ENCODE measurements at regions not wholly inside any gene's neighbourhood (a gene's known extent, or its start where the extent isn't known, plus 50 kb on each side); places are given as distances from the start of the nearest gene placed in this dataset.

DNA sequence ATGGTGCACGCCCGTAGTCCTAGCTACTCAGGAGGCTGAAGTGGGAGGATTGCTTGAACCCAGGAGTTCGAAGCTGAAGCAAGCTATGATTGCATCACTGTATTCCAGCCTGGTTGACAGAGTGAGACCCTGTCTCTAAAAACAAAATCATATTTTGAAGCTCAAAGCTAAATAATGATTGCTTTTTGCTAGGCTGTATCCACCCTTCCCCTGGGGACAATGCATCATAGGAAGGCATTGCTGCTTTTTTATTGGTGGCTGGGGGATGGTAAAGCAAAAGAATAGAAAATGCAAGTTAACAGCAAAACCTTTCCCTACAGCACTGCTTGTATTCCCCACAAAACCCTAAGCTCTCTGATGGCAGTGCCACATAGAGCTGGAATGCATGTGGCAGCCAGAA lies 107.5 kb upstream of the WAC start:
- intact Hi-C loops (cut with DNase I; ENCODE audit: low total_unique reads): no loop called here
- no peak overlapping the region for H3K4me3 ChIP-seq (ENCODE audit: low read depth, poor library complexity, severe bottlenecking)
- no peak for DNase-seq (ENCODE audit: low spot score in 2 of 2)
- TF ChIP-seq, protein P1, sequence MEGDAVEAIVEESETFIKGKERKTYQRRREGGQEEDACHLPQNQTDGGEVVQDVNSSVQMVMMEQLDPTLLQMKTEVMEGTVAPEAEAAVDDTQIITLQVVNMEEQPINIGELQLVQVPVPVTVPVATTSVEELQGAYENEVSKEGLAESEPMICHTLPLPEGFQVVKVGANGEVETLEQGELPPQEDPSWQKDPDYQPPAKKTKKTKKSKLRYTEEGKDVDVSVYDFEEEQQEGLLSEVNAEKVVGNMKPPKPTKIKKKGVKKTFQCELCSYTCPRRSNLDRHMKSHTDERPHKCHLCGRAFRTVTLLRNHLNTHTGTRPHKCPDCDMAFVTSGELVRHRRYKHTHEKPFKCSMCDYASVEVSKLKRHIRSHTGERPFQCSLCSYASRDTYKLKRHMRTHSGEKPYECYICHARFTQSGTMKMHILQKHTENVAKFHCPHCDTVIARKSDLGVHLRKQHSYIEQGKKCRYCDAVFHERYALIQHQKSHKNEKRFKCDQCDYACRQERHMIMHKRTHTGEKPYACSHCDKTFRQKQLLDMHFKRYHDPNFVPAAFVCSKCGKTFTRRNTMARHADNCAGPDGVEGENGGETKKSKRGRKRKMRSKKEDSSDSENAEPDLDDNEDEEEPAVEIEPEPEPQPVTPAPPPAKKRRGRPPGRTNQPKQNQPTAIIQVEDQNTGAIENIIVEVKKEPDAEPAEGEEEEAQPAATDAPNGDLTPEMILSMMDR (IDR thresholded peaks at IDR 0.05): no peak
- TF ChIP-seq POLR2A (IDR thresholded peaks at IDR 0.05): no peak
- 72 to 85% methylated on average over 3 of the region's 3 CpGs for WGBS, 2 donors

DNA sequence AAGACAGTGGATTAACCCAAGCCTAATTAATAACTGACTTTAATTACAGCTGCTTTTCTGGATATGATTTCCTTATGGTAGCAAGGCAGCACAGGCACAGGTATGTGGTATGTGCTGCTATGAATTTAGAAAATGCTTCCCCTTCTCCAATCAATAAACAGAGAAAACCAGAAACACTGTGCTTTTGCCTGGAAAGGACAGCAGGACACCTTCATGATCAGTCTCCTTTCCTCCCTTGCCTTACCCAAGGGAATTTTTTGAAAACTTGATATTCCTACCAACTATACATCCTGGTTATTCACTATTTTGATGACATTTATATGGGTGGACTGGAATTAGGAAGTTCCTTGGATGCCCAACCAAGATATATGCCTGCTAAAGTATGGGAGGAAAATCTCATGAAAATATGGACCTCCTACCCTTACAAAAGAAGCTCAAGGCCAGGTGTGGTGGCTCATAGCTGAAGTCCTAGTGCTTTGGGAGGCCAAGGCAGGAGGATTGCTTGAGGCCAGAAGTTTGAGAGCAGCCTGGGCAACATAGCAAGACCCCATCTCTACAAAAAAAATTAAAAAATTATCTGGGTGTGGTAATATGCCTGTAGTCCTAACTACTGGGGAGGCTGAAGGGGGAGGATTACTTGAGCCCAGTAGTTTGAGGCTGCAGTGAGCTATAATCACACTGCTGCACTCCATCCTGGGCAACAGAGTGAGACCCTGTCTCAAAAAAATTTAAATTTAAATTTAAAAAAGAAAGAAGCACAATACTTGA lies 106.3 kb upstream of the WAC start:
- intact Hi-C loops (cut with DNase I; ENCODE audit: low total_unique reads): no loop called here
- no peak overlapping the region for H3K4me3 ChIP-seq (ENCODE audit: low read depth, poor library complexity, severe bottlenecking)
- TF ChIP-seq POLR2A (IDR thresholded peaks at IDR 0.05): no peak
- TF ChIP-seq, protein P1 (IDR thresholded peaks at IDR 0.05): no peak

DNA sequence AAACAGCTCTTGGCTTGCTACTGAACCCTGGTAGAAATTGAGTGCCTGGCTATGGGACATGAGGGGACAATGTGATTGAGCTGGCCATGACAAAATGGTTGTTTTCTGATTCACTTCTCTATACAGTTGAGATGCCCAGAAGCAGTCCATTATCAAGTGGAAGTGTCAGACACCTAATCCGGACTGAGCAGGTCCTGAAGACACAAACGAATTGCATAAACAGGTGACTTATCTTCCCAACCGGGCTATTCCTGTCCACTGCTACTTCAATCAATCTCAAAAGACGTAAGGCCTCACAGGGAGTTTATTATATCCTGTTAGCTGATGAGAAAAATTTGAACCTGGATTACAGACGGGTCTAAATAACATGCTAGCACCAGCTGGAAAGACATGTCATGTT lies 105.5 kb upstream of the WAC start:
- WGBS, 2 donors: 85 to 92% methylated on average over 5 of the region's 5 CpGs
- no peak overlapping the region for H3K4me3 ChIP-seq (ENCODE audit: low read depth, poor library complexity, severe bottlenecking)
- intact Hi-C loops (cut with DNase I; ENCODE audit: low total_unique reads): no loop called here
- TF ChIP-seq, protein P1 (IDR thresholded peaks at IDR 0.05): no peak
- no peak for TF ChIP-seq POLR2A (IDR thresholded peaks at IDR 0.05)
- no peak for DNase-seq (ENCODE audit: low spot score in 2 of 2)

More for the DNA sequence above, 106.3 kb upstream of the WAC start:
- no peak for DNase-seq (ENCODE audit: low spot score in 2 of 2)

DNA sequence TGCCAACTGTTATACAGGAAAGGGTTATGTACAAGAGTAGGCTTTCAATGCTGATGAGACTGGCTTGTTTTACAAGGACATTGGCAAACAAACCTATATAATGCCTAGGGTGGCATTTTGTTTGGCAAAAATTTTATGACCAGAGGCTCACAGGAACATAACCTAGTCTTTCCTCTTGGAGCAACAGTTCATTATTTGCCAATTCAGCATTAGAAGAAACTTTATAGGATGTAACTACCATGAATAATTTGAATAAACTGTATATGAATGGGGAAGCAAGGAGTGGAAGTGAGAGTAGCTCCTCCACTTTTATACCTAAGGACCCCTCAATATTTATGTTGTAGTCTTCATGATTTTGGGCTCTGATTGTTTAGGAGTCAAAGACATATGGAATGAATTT lies 103.9 kb upstream of the WAC start:
- intact Hi-C loops (cut with DNase I; ENCODE audit: low total_unique reads): no loop called here
- H3K4me3 ChIP-seq (ENCODE audit: low read depth, poor library complexity, severe bottlenecking): no peak overlapping the region
- no peak for TF ChIP-seq POLR2A (IDR thresholded peaks at IDR 0.05)
- TF ChIP-seq, protein P1 (IDR thresholded peaks at IDR 0.05): no peak
- DNase-seq (ENCODE audit: low spot score in 2 of 2): no peak

DNA sequence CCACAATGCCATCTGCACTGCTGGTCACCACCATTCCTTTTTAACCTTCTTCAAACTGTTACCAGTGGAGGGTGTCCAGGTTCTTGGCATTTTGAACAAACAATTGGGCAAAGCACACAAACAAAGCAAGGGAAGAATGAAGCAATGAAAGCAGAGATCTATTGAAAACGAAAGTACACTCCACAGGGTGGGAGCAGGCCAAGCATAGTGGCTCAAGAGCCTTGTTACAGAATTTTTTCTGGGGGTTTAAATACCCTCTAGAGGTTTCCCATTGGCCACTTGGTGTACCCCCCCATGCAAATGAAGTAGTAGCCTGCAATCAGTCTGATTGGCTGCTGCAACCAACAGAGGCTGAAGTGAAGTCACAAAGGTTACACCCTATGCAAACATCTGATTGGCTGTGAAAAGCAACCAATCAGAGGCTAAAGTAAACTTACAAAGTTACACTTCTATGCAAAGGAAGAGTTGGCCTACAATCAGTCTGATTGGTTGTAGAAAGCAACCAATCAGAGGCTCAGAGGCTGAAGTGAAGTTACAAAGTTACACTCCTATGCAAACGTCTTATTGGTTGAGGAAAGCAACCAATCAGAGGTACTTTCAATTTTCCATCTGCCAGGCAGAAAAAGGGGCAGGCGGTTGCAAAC lies 103.2 kb upstream of the WAC start:
- intact Hi-C loops (cut with DNase I; ENCODE audit: low total_unique reads): loop anchor here (10.0 kb wide), 1 partner anchor 195 kb away; no protein-coding TSS in a partner anchor
- no peak overlapping the region for H3K4me3 ChIP-seq (ENCODE audit: low read depth, poor library complexity, severe bottlenecking)
- WGBS, 2 donors: 87 to 88% methylated on average over 3 of the region's 3 CpGs
- TF ChIP-seq, protein P1 (IDR thresholded peaks at IDR 0.05): no peak
- TF ChIP-seq POLR2A (IDR thresholded peaks at IDR 0.05): no peak
- DNase-seq (ENCODE audit: low spot score in 2 of 2): no peak
